IMR-90 (cell line): ENCODE measurements at regions not wholly inside any gene's neighbourhood (a gene's known extent, or its start where the extent isn't known, plus 50 kb on each side); places are given as distances from the start of the nearest gene placed in this dataset.
"Not testable (repeated sequence)": the region's sequence is repeated elsewhere in the genome, so short reads cannot be mapped to it uniquely, and the experiment has no call there.

Source experiments
- ATAC-seq: fragments of 200-7000 bp; cut with Tn5 transposase; 2 replicates; pipeline ENCODE4 v1.9.1; 2020; ENCODE audit warnings: low read depth, mild to moderate bottlenecking, moderate library complexity
- BruUV-seq: library from RNA; stranded (reverse); fragments of 400-500 nt; replicated peaks from 2 replicates; lab custom pipeline; 2021; lab: Mats Ljungman, UMichigan
- CTCF ChIA-PET: fragments of 300-600 bp; formaldehyde crosslinking; extraction: SDS; loops from one replicate; lab custom pipeline; 2021; ENCODE audit warnings: antibody characterized with exemption; lab: Yijun Ruan, JAX
- POLR2A ChIA-PET: fragments of 300-600 bp; sonication (Branson Sonifier 250); formaldehyde crosslinking; loops from one replicate; lab custom pipeline; 2022; ENCODE audit warnings: antibody characterized with exemption; ENCODE audit not compliant: unreplicated experiment; lab: Charles Lee
- DNase-seq: peaks from one replicate; pipeline ENCODE4 v3.0.0; 2013
- H2AFZ ChIP-seq: replicated peaks from 2 replicates; pipeline ENCODE3; 2013; ENCODE audit warnings: low read length, mild to moderate bottlenecking; ENCODE audit not compliant: poor library complexity
- H2AK5ac ChIP-seq: 2 replicates; pipeline ENCODE4 v1.6.1; 2013; ENCODE audit warnings: low read depth, low read length, inconsistent platforms
- H2AK9ac ChIP-seq: replicated peaks from 2 replicates; pipeline ENCODE3; 2013; ENCODE audit warnings: mild to moderate bottlenecking, low read depth, low read length, moderate library complexity; ENCODE audit not compliant: poor library complexity
- H2BK120ac ChIP-seq: 2 replicates; pipeline ENCODE4 v1.6.1; 2013; ENCODE audit warnings: low read depth, low read length, inconsistent platforms
- H2BK15ac ChIP-seq: 3 replicates; pipeline ENCODE4 v1.6.1; 2013; ENCODE audit warnings: low read depth, low read length, inconsistent platforms
- H2BK20ac ChIP-seq: 2 replicates; pipeline ENCODE4 v1.6.1; 2013; ENCODE audit warnings: low read depth, mild to moderate bottlenecking, inconsistent platforms, low read length, moderate library complexity
- H2BK5ac ChIP-seq: 2 replicates; pipeline ENCODE4 v1.6.1; 2013; ENCODE audit warnings: mild to moderate bottlenecking, low read depth, low read length, inconsistent platforms; ENCODE audit not compliant: poor library complexity, severe bottlenecking
- H3K14ac ChIP-seq: replicated peaks from 2 replicates; pipeline ENCODE4 v1.6.1; 2013; ENCODE audit warnings: low read depth, low read length, inconsistent platforms
- H3K18ac ChIP-seq: 2 replicates; pipeline ENCODE4 v1.6.1; 2013; ENCODE audit warnings: low read depth, low read length, control low read depth
- H3K23ac ChIP-seq: 2 replicates; pipeline ENCODE4 v1.6.1; 2013; ENCODE audit warnings: low read depth, low read length, inconsistent platforms
- H3K27ac ChIP-seq: 2 replicates; pipeline ENCODE4 v1.5.1; 2013; ENCODE audit warnings: mild to moderate bottlenecking, control low read depth, low read length; ENCODE audit not compliant: insufficient read depth
- H3K27me3 ChIP-seq: 2 replicates; pipeline ENCODE4 v1.6.1; 2013; ENCODE audit warnings: low read length; ENCODE audit not compliant: control insufficient read depth, insufficient read depth
- H3K36me3 ChIP-seq: 2 replicates; pipeline ENCODE4 v1.6.1; 2013; ENCODE audit warnings: low read length, mixed read lengths; ENCODE audit not compliant: control insufficient read depth, insufficient read depth
- H3K4ac ChIP-seq: 2 replicates; pipeline ENCODE4 v1.6.1; 2013; ENCODE audit warnings: low read depth, low read length, inconsistent platforms
- H3K4me1 ChIP-seq: 2 replicates; pipeline ENCODE4 v1.6.1; 2013; ENCODE audit warnings: low read length, mixed read lengths; ENCODE audit not compliant: control insufficient read depth, insufficient read depth
- H3K4me2 ChIP-seq: 2 replicates; pipeline ENCODE4 v1.6.1; 2013; ENCODE audit warnings: low read depth, mild to moderate bottlenecking, control low read depth, low read length, moderate library complexity
- H3K4me3 ChIP-seq: 2 replicates; pipeline ENCODE4 v1.5.1; 2013; ENCODE audit warnings: low read depth, mild to moderate bottlenecking, control low read depth, low read length, moderate library complexity; ENCODE audit not compliant: insufficient read depth
- H3K56ac ChIP-seq: 2 replicates; pipeline ENCODE4 v1.6.1; 2013; ENCODE audit warnings: low read length, inconsistent platforms; ENCODE audit not compliant: insufficient read depth; ENCODE audit errors: extremely low read depth
- H3K79me1 ChIP-seq, 2 experiments: 2 replicates each; pipeline ENCODE4 v1.6.1; 2013; ENCODE audit warnings: low read length in 2 of 2, inconsistent platforms in 1 of 2, low read depth in 1 of 2
- H3K9ac ChIP-seq: 2 replicates; pipeline ENCODE4 v1.6.1; 2013; ENCODE audit warnings: low read depth, low read length, control low read depth
- H3K9me1 ChIP-seq: 2 replicates; pipeline ENCODE4 v1.6.1; 2013; ENCODE audit warnings: low read length, inconsistent platforms; ENCODE audit not compliant: insufficient read depth
- H3K9me3 ChIP-seq: 2 replicates; pipeline ENCODE4 v1.6.1; 2013; ENCODE audit warnings: low read length; ENCODE audit not compliant: control insufficient read depth, insufficient read depth
- H4K20me1 ChIP-seq: 2 replicates; pipeline ENCODE4 v1.6.1; 2013; ENCODE audit warnings: low read length, inconsistent platforms; ENCODE audit not compliant: insufficient read depth
- H4K5ac ChIP-seq: 2 replicates; pipeline ENCODE4 v1.6.1; 2013; ENCODE audit warnings: mild to moderate bottlenecking, low read depth, low read length, control low read depth
- H4K8ac ChIP-seq, 2 experiments: 2 replicates each; pipeline ENCODE4 v1.6.1; 2013; ENCODE audit warnings: low read depth in 2 of 2, low read length in 2 of 2, control low read depth in 1 of 2, inconsistent platforms in 1 of 2
- H4K91ac ChIP-seq: 2 replicates; pipeline ENCODE4 v1.6.1; 2013; ENCODE audit warnings: low read depth, low read length, inconsistent platforms; ENCODE audit not compliant: insufficient read depth
- WGBS, 2 experiments: methylation state at CpG; one replicate each; pipeline versions ENCODE4 v1.1.5 to v1.1.7; 2013; ENCODE audit warnings: missing lambda C conversion rate in 2 of 2; ENCODE audit not compliant: insufficient read length in 1 of 2; ENCODE audit errors: extremely low coverage in 2 of 2; 5-methylcytosine and 5-hydroxymethylcytosine counted together
- dilution Hi-C: fragments of 300-500 bp; cut with HindIII; formaldehyde crosslinking; loops from one replicate; pipeline ENCODE4 v1.14.3; 2018; ENCODE audit warnings: low sequenced_read_pairs; ENCODE audit not compliant: unreplicated experiment
- in situ Hi-C: fragments of 300-500 bp; cut with MboI; formaldehyde crosslinking; loops from 3 replicates; pipeline ENCODE4 v1.14.3; 2019; ENCODE audit warnings: low sequenced_read_pairs, inconsistent platforms, mixed read lengths
- intact Hi-C: fragments of 100-400 bp; cut with micrococcal nuclease; formaldehyde crosslinking; loops from 2 replicates; pipeline ENCODE4 v1.10.0; 2022

DNA sequence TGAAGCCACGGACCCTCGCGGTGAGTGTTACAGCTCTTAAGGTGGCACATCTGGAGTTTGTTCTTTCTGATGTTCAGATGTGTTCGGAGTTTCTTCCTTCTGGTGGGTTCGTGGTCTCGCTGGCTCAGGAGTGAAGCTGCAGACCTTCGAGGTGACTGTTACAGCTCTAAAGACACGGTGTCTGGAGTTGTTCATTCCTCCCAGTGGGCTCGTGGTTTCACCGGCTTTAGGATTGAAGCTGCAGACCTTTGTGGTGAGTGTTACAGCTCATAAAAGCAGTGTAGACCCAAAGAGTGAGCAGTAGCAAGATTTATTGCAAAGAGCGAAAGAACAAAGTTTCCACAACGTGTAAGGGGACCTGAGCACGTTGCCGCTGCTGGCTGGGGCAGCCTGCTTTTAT, 313.7 kb upstream of the MAGI2 start:
- H3K18ac ChIP-seq, H2BK5ac ChIP-seq, H3K9me1 ChIP-seq, H3K79me1 ChIP-seq, POLR2A ChIA-PET, H3K56ac ChIP-seq, H3K27ac ChIP-seq, H3K23ac ChIP-seq, H3K9me3 ChIP-seq, H3K27me3 ChIP-seq, H3K4ac ChIP-seq, H4K20me1 ChIP-seq, DNase-seq, H2AK9ac ChIP-seq, H3K14ac ChIP-seq, H3K9ac ChIP-seq, intact Hi-C loops, H2AFZ ChIP-seq, H4K5ac ChIP-seq, H2AK5ac ChIP-seq, H4K91ac ChIP-seq, H3K36me3 ChIP-seq, H3K4me1 ChIP-seq, in situ Hi-C loops, ATAC-seq, H3K4me2 ChIP-seq, H2BK20ac ChIP-seq, BruUV-seq, CTCF ChIA-PET, dilution Hi-C loops, H2BK15ac ChIP-seq, H4K8ac ChIP-seq, H2BK120ac ChIP-seq, H3K4me3 ChIP-seq: not testable (repeated sequence)
- 100% methylated on average over 2 of the region's 14 CpGs; no CpG with 5 or more reads in 1 of the 2 experiments for WGBS, 2 experiments
